Fibroblast of gingiva (primary cell): ENCODE measurements at regions not wholly inside any gene's neighbourhood (a gene's known extent, or its start where the extent isn't known, plus 50 kb on each side); places are given as distances from the start of the nearest gene placed in this dataset.
"Not testable (repeated sequence)": the region's sequence is repeated elsewhere in the genome, so short reads cannot be mapped to it uniquely, and the experiment has no call there.

Experiments used
- DNase-seq: peaks from one replicate; pipeline ENCODE4 v3.0.0-alpha.2; 2011; ENCODE audit warnings: low read depth

DNA sequence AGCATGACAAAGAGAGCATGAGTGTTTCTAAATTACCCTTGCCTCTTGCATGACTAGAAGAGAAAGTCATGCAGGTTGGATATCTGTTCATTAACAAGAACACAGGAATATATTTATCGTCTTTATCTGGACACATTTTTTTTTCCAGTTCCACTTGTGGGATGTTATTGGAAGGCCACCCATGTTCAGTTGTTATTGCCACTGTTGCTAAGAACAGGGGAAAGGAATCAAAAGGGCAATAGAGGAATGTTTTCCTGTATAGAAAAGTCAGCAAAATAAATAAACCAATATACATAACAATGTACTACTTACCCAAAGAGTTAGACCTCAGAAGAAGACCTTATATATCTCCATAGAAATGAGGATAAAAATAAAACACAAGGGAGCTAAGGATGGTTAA lies 270.1 kb downstream of the QDPR start:
- DNase-seq, result no peak

GRCh38 chr4:17238633-17239032 lies 273.3 kb downstream of the QDPR start:
- no peak for DNase-seq

GRCh38 chr4:17236686-17237085 lies 275.2 kb downstream of the QDPR start:
- DNase-seq, result peak; percentile 80

DNA sequence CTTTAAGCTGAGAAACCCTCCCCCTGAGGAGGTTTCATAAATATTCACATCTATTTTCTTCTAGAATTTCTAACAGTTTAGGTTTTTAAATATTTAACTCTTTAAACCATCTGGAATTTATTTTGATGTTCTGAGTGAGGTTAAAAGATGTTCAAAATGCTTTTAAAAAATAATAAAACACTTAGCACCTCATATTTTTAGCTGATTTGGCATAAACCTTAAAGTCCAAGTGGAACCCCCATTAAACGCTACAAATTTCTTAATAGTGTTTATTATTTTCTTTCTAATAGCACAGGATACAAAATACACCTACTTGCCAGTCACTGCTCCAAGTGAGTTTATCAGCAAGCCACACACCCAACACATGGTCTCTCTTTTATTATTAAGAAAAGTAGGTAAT lies 277.2 kb downstream of the QDPR start:
- DNase-seq, result no peak

DNA sequence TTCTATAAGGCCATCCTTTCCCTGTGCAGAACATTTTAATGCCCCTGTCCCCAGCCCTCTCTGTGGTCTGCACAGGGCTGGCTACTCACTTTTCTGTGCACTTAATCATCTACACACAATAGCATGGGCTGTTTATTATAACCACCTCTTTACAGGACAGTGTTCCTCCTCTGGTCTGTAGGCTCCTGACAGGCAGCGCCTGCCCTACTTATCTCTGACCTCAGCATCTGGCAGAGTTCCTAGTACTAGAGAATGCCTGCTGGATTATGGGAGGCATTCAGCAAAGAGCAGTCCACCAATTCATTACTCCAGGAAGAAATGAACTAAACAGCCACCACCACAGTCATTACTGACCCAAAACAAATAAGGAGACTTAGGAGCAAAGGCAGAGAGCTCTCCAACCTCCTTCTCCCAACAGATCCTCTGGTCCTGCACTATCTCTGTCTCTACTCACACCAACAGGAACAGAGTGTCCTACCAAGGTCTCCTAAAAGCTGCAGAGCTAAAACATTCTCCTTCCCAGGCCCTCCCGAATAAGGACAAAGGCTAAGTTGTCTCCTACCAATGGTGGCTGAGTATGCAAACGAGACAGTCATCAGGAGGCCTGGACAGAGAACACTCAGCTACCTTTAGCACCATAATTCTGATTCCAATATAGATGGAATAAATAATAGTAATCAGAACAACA lies 279.2 kb downstream of the QDPR start:
- peak; percentile 44 for DNase-seq

DNA sequence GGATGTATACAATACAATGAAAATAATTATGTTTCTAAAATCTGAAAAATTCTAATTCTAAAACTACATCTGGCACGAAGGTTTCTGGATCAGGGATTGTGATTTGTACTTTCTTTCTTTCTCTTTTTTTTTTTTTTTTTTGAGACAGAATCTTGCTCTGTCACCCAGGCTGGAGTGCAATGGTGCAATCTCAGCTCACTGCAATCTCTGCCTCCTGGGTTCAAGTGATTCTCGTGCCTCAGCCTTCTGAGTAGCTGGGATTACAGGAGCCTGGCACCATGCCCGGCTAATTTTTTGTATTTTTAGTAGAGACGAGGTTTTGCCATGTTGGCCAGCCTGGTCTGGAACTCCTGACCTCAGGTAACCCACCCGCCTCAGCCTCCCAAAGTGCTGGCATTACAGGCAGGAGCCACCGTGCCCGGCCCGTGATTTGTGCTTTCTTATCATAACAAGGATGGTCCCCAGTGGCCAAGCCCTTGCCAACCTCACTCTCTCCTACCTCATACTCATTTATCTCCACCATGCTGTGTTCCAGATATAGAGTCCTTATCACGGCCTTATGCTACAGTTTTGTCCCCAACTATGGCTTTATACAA lies 279.9 kb downstream of the QDPR start:
- DNase-seq, result not testable (repeated sequence)

DNA sequence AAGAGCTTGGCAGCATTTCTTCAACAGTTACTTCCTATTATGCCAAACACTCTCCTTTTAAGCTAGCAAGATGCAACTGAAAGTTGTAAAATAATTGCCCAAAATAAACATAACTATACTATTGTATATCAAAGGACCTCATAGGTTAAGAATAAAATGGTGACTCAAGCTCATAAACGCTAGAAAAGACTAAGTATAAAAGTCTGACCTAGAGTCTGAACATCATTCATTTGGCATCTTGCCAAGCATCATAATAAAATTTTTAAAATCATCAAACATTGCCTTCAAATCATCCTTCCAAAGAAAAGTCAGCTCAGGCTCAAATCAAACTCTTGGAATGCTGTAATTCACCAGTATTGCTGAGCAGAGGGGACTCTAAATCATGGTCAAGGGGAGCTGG lies 281.2 kb downstream of the QDPR start:
- no peak for DNase-seq

DNA sequence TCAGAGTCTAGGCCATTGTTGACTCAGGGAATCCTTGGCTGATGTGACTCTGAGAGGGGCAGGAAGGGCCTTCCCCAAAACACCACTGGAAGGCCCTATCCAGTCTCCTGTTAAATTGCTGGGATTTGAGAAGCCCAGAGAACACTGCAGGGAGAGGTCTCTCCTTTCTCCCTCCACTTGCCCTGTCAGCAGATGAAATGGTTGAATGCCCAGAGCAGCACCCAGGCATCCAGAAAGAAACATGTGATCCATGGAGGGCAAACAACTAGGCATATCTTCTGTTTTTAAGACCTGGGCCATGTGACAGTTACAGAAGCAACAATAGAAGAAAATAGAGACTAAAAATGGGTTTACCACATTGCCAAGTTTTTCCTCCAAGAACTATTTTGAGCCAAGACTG lies 291.1 kb downstream of the QDPR start:
- no peak for DNase-seq

DNA sequence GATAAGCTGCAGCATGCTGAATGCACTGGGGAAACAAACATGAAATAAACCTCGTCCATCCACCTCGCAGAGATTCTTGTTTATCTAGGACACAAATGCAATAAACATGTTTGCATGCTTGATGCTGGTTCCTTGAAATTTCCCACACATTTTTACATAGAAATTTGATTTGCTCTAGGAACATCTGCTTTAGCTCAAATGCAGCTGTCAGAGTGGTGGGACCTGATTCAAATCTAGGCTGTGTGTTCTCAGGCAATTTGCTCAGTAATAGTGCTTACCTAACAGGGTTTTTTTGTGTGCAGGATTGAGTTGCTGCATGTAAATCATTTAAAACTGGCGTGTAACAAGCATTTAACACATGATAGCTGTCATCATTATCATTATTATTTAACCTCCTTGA lies 293.1 kb downstream of the QDPR start:
- no peak for DNase-seq

DNA sequence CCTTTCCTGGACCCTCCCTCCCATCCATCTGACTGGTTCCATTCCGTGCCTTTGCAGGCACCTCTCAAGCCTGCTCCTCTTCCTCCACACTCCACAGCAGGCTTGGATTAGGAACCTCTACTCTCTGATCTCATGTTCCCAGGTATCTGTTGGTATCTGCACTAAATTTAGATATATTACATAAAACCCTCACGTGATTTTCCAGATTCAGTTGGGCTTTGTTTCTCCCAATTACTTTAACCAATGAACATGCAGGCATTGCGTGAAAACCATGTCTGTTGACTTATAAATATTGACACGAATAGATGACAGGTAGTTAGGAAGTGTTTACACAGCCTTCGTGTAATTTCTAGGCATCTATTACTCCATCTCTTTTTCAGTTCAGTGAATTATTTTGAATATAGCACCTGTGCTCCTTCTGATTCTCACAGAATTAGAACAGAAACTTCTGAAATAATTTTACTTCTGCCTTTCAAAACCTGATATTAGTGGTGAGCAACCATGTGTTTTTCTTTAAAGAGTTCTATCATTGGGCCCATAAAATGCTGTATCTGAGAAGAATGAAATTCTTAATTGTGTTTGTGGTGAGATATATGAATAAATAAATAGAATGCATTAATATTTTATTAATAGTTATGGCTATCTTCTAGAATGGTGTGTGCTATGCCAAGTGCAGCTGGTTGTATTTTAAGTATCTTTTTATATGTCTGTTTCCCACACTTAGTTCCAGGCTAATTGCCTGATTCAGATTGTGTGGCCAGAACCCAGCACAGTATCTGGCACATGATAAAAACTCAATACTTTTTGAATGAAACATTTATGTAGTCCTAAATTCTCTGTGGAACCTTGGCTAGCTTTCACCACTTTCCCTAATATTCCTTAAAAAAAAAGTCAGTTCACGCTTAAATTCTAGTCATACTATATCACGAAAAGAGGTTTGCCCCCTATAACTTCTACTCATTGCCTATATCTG lies 304.8 kb downstream of the QDPR start:
- DNase-seq, result no peak

GRCh38 chr4:17204908-17205307 lies 306.5 kb upstream of the LDB2 start:
- DNase-seq, result no peak

- DNase-seq, result no peak
These were observed 305.4 kb upstream of the LDB2 start for GRCh38 chr4:17203797-17204196.

DNA sequence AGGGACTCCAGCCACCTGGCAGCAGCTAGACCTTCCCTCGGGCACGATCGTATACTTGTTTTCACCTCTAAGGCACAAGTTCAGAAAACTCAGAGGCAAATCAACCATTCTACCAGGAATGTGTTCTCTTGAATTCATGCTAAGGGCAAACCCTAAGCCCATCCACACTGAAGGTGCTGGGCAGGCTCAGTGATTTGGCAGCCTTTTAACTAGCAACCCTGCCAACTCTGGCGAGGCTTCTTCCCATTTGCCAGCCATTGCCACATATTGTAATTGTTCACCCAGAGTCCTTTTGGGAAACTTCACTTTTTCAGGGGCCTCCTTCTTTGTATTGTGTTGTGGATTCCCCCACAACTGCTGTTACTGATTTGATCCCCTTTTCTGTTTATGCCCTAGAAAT lies 298.6 kb upstream of the LDB2 start:
- DNase-seq, result no peak

DNA sequence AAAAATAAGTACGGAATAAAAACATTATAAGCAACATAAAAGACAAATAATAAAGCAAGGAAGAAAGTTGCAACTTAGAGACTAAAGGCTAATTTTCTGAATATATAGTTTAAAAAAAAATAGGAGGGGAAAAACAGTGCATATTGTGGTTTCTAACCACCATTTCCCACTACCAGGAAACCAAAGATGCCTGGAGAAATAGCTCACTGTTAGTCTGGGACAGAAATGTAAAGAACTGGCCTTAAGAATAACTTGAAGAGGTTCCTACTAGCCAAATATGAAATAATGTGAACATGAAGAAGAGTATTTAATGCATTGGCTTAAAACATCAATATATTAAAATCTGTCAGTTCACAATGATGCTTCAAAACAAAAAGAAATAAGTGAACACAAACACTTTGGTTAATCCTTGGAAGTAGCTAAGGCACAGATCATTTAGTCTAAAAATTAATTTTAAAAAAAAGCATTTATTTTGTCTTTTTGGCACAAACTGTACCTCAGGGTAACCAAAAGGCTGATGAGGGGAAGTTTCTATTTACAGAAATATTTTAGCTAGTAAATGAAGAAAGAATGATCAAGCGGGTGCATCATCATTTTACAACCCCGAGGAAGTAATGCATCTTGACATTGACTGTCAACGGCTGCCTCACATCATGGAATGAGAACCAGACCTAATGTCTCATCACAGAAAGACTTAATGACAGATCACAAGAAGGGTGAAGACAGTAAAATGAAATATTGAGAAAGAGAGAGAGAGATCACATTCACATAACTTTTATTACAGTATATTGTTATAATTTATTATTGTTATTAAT lies 297.2 kb upstream of the LDB2 start:
- DNase-seq, result no peak

- DNase-seq, result no peak
These were observed 296.1 kb upstream of the LDB2 start for GRCh38 chr4:17194586-17194985.

DNA sequence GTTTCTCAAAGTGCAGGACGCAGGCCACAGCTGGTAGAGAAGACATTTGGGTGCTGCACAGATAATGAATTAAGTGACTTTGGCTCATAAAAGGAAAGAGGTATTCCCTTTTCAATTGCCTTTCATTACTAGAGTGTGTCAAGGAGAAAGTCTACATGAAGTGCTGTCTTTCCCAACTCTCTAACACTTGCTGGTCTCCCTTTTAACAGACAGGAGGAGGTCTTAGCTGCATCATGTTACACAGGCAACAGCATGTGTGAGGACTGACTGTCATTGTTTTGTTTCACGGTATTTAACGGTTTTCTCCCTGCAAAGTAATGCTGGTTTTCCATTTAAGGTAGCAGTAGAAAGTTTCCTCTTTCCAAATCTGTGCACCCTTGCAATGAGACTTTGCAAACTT lies 291.3 kb upstream of the LDB2 start:
- DNase-seq, result no peak

GRCh38 chr4:17189401-17189720 lies 290.9 kb upstream of the LDB2 start:
- peak; percentile 74 for DNase-seq

DNA sequence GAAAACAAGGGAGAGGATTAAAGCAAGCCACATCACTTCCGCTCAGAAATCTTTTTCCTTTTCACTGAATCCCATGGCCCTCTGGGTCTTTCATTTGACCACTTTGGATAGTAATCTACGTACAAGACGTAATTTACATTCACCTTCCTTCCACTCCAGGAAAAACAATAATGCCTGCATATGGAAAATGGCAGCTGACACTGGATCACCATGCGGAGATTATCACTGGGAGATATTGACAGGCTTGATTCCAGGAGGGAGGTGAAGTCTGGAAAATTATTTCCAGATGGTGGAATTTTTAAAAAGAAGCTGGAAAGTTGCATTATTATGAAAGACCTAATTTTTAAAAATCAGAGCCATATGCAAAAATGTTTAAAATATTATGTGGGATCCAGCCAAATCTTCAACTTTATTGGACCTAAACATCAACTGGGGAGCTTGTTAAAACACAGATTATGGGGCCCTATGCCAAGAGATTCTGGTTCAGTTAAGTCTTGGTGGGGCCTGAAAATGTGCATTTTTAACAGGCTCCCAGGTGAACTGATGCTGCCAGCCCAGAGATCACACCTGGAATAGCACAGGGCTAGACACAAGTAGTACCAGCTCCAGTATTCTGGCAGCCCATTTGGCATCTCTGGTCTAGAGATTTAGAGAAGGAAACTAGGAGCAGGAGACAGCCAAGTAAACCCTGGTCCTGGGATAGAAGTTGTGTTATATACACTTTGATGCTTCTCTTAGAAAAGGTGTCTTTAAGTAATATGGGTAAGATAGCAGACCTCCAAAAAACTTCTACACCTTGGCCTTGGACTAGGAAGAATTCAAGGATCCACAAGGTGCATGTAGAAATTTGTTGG lies 290.3 kb upstream of the LDB2 start:
- DNase-seq, result no peak

DNA sequence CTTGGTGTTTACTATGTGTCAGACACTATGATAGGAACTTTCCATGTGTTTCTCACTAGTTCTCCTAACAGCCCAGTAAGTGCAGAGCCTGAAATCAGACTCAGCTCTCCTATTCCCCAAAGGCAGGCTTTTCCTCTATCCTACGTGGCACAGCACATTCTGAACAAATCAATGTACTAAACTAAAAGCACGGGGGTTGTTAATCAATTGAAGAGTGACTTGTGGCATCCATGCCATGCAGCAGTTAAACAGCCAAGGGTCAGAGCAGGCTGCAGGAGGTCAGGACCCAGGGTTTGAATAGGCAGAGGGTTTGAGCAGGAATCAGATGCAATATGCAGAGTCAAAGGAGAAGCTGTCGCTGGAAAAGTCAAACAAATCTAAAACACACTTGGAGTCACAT lies 289.7 kb upstream of the LDB2 start:
- peak; percentile 26 for DNase-seq

- no peak for DNase-seq
These were observed 288.6 kb upstream of the LDB2 start for GRCh38 chr4:17187003-17187402.

DNA sequence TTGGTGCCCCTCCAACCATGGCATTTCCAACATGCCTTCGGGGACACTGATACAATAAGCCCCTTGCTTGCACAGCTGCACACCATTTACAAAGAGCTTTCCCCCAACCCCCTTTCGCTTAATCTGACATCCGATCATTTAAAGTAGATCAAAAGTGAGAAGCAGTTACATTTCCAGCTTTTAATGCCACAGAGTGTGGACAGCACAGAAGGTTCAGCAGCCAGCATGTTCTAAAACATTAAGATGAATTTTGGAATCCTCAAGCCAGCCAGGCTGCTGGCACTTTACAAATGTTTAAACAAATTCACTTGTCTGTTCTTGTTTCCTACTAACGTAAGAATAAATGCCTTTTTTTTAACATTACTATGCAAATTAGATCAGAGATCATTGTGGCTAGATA lies 284.4 kb upstream of the LDB2 start:
- DNase-seq, result no peak
